NB4 (cell line): ENCODE measurements at regions not wholly inside any gene's neighbourhood (a gene's known extent, or its start where the extent isn't known, plus 50 kb on each side); places are given as distances from the start of the nearest gene placed in this dataset.

Experiments
- CTCF ChIP-seq: IDR thresholded peaks from one replicate; pipeline ENCODE4 v1.5.1; 2012; ENCODE audit warnings: low read depth, low read length
- MYC ChIP-seq: IDR thresholded peaks from 2 replicates; pipeline ENCODE4 v1.6.1; 2011; ENCODE audit warnings: low read depth, low read length

- TF ChIP-seq CTCF (no peak), MYC (no peak)
Observed at GRCh38 chr9:28946648-28947047, 1373.4 kb upstream of the C9orf72 start.
